Natural killer cell (primary cell): ENCODE measurements at regions not wholly inside any gene's neighbourhood (a gene's known extent, or its start where the extent isn't known, plus 50 kb on each side); places are given as distances from the start of the nearest gene placed in this dataset.

Source experiments
- ATAC-seq, 3 donors: fragments of 150-1000 bp in 2 of 3; fragments of 200-7000 bp in 1 of 3; cut with Tn5 transposase; 1 replicate in 1 of 3; 2 replicates in 2 of 3; pipeline ENCODE4 v1.10.0; 2021; ENCODE audit warnings: mild to moderate bottlenecking in 2 of 3, moderate library complexity in 2 of 3
- DNase-seq, 2 donors: peaks; one replicate each; pipeline versions ENCODE4 v3.0.0 to v3.0.0-alpha.2; 2013 to 2021; ENCODE audit warnings: mixed read lengths in 1 of 2
- H3K27ac ChIP-seq: one replicate; pipeline ENCODE4 v1.5.1; 2013; ENCODE audit warnings: mild to moderate bottlenecking, low read length
- H3K27me3 ChIP-seq: one replicate; pipeline ENCODE4 v1.6.1; 2013; ENCODE audit warnings: low read length; ENCODE audit not compliant: control insufficient read depth, insufficient read depth
- H3K36me3 ChIP-seq: one replicate; pipeline ENCODE4 v1.6.1; 2013; ENCODE audit warnings: low read length; ENCODE audit not compliant: control insufficient read depth, insufficient read depth
- H3K4me1 ChIP-seq: one replicate; pipeline ENCODE4 v1.6.1; 2013; ENCODE audit warnings: low read length; ENCODE audit not compliant: control insufficient read depth, insufficient read depth
- H3K4me3 ChIP-seq: one replicate; pipeline ENCODE4 v1.5.1; 2013; ENCODE audit warnings: low read length
- H3K9me3 ChIP-seq: one replicate; pipeline ENCODE4 v1.6.1; 2013; ENCODE audit warnings: low read length; ENCODE audit not compliant: control insufficient read depth, insufficient read depth
- H3K27ac Mint-ChIP-seq, 2 donors: one replicate each; pipeline ENCODE4 v1.8.0; 2022; ENCODE audit warnings: mild to moderate bottlenecking in 2 of 2, mixed read lengths in 2 of 2, moderate library complexity in 1 of 2
- H3K27me3 Mint-ChIP-seq, 2 donors: one replicate each; pipeline ENCODE4 v1.8.0; 2022; ENCODE audit warnings: low read depth in 2 of 2, mixed read lengths in 2 of 2
- H3K36me3 Mint-ChIP-seq: one replicate; pipeline ENCODE4 v1.8.0; 2022; ENCODE audit warnings: mixed read lengths
- H3K4me1 Mint-ChIP-seq, 2 donors: one replicate each; pipeline ENCODE4 v1.8.0; 2022; ENCODE audit warnings: mixed read lengths in 2 of 2
- H3K4me3 Mint-ChIP-seq: one replicate; pipeline ENCODE4 v1.8.0; 2022; ENCODE audit warnings: mild to moderate bottlenecking, moderate library complexity, mixed read lengths
- H3K9me3 Mint-ChIP-seq, 2 donors: one replicate each; pipeline ENCODE4 v1.8.0; 2022; ENCODE audit warnings: mixed read lengths in 2 of 2
- CTCF ChIP-seq: fragments of 200-600 bp; IDR thresholded peaks from one replicate; pipeline ENCODE4 v1.8.0; 2022; ENCODE audit warnings: antibody characterized with exemption
- WGBS: methylation state at CpG from one replicate; pipeline ENCODE4 v1.1.7; 2013; ENCODE audit warnings: missing lambda C conversion rate; ENCODE audit not compliant: insufficient coverage; 5-methylcytosine and 5-hydroxymethylcytosine counted together
- intact Hi-C: fragments of 100-400 bp; cut with micrococcal nuclease; formaldehyde crosslinking; loops from one replicate; pipeline ENCODE4 v1.14.2; 2022

- ATAC-seq (no peak), DNase-seq (no peak)
- Mint-ChIP-seq H3K36me3 (peaks cover 31% of the 10 kb centered on the region), H3K27me3 (no peaks in the 10 kb centered on the region), H3K9me3 (peaks cover 12 to 30% of the 10 kb centered on the region in 2 donors), H3K4me1 (no peaks in the 10 kb centered on the region), H3K27ac (no peak overlapping the region), H3K4me3 (no peak overlapping the region)
- H3K9me3 ChIP-seq, result peaks cover 21% of the 10 kb centered on the region
- intact Hi-C loops, result no loop called here
- H3K36me3 ChIP-seq, result no peaks in the 10 kb centered on the region
- no peaks in the 10 kb centered on the region for H3K4me1 ChIP-seq
- no peak for TF ChIP-seq CTCF
- H3K27me3 ChIP-seq, result no peaks in the 10 kb centered on the region
- H3K4me3 ChIP-seq, result no peak overlapping the region
- H3K27ac ChIP-seq, result no peak overlapping the region
Observed at GRCh38 chr5:159385536-159385935, 55.2 kb upstream of the IL12B start.

GRCh38 chr5:159386028-159386711, 55.9 kb upstream of the IL12B start:
- H3K27ac Mint-ChIP-seq, result no peak overlapping the region
- no peaks in the 10 kb centered on the region for H3K4me1 ChIP-seq
- ATAC-seq, result no peak
- H3K4me3 Mint-ChIP-seq, result no peak overlapping the region
- no peaks in the 10 kb centered on the region for H3K27me3 ChIP-seq
- H3K9me3 ChIP-seq, result peaks cover 21% of the 10 kb centered on the region
- H3K27me3 Mint-ChIP-seq, result peaks cover 0 to 2% of the 10 kb centered on the region in 2 donors
- no peak overlapping the region for H3K4me3 ChIP-seq
- no peak for TF ChIP-seq CTCF
- no peaks in the 10 kb centered on the region for H3K4me1 Mint-ChIP-seq
- no peaks in the 10 kb centered on the region for H3K36me3 ChIP-seq
- peaks cover 30% of the 10 kb centered on the region for H3K36me3 Mint-ChIP-seq
- no peak for DNase-seq
- no peak overlapping the region for H3K27ac ChIP-seq
- H3K9me3 Mint-ChIP-seq, result peaks cover 10 to 28% of the 10 kb centered on the region in 2 donors
- intact Hi-C loops, result no loop called here

GRCh38 chr5:159392871-159393270, 62.6 kb upstream of the IL12B start:
- Mint-ChIP-seq H3K4me3 (no peak overlapping the region), H3K4me1 (no peaks in the 10 kb centered on the region), H3K27ac (no peak overlapping the region), H3K27me3 (peaks cover 9 to 13% of the 10 kb centered on the region in 2 donors), H3K9me3 (peaks cover 2 to 8% of the 10 kb centered on the region in 2 donors), H3K36me3 (peaks cover 7% of the 10 kb centered on the region)
- ATAC-seq (no peak), DNase-seq (no peak)
- Histone ChIP-seq H3K27me3 (no peaks in the 10 kb centered on the region), H3K4me3 (no peak overlapping the region), H3K27ac (no peak overlapping the region), H3K9me3 (peaks cover 1% of the 10 kb centered on the region), H3K36me3 (no peaks in the 10 kb centered on the region), H3K4me1 (no peaks in the 10 kb centered on the region)
- TF ChIP-seq CTCF, result no peak
- intact Hi-C loops, result no loop called here
- WGBS, result 97% methylated on average over 2 of the region's 2 CpGs

- TF ChIP-seq CTCF, result no peak
- WGBS, result 28% methylated on average over 5 of the region's 5 CpGs
- no peaks in the 10 kb centered on the region for H3K27me3 ChIP-seq
- intact Hi-C loops, result no loop called here
- no peaks in the 10 kb centered on the region for H3K4me1 ChIP-seq
- H3K4me3 ChIP-seq, result no peak overlapping the region
- DNase-seq, result no peak
- H3K9me3 ChIP-seq, result no peaks in the 10 kb centered on the region
- peaks cover 7% of the 10 kb centered on the region for H3K36me3 Mint-ChIP-seq
- no peak overlapping the region for H3K4me3 Mint-ChIP-seq
- H3K9me3 Mint-ChIP-seq, result peaks cover 0 to 2% of the 10 kb centered on the region in 2 donors
- H3K36me3 ChIP-seq, result no peaks in the 10 kb centered on the region
- no peak overlapping the region for H3K27ac Mint-ChIP-seq
- no peaks in the 10 kb centered on the region for H3K4me1 Mint-ChIP-seq
- H3K27ac ChIP-seq, result no peak overlapping the region
- peaks cover 9 to 13% of the 10 kb centered on the region in 2 donors for H3K27me3 Mint-ChIP-seq
- no peak for ATAC-seq
Observed at GRCh38 chr5:159393854-159394274, 63.6 kb upstream of the IL12B start.
